HG03571 (cell line): ENCODE measurements at regions not wholly inside any gene's neighbourhood (a gene's known extent, or its start where the extent isn't known, plus 50 kb on each side); places are given as distances from the start of the nearest gene placed in this dataset.

Source experiments
- ATAC-seq: cut with Tn5 transposase; IDR thresholded peaks from one replicate; pipeline ENCODE4 v1.9.1; 2021; ENCODE audit not compliant: unreplicated experiment

DNA sequence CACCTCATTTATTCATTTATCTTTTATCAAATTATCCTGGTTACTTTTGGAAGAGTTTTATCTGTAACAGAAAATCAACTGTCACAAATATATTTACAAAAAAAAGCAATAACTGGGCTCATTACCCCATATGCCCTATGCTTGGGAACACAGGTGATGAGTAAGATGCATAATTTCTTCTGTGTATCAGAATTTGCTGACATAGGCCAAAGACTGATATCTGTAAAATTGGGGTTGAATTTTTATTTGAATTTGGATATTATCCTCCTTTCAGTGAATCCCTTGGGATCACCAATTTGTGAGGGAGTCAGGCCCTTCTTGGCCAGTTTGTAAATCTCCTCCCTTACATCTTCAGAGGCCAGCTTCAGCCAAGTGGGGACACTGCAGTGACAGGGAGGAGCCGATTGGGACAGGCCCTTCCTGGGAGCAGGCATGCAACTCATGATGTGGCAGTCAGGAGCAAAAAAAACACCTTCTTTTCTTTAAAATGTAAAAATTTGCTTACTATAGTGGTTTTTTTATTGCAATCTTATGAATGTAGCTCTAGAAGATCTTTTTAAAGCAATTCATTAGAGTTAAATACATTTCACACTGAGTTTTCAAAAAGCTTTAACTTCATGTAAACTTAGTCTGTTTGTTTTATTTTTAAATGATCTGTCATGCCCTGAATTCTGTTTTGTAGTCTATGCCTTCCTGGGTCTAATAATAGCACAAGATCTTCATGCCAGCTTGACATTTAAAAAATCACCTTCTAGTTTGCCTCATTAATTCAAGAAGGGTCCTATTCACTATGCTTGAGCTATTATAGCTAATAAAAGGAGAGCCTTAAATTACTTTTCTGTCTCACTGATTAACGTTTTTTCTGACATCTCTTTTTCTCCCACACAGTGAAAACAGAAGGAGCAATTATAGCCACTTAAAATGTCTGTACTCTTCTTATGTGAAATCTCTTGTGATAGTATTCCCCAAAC is 136.6 kb upstream of the SPRY1 start:
- ATAC-seq, result no peak

DNA sequence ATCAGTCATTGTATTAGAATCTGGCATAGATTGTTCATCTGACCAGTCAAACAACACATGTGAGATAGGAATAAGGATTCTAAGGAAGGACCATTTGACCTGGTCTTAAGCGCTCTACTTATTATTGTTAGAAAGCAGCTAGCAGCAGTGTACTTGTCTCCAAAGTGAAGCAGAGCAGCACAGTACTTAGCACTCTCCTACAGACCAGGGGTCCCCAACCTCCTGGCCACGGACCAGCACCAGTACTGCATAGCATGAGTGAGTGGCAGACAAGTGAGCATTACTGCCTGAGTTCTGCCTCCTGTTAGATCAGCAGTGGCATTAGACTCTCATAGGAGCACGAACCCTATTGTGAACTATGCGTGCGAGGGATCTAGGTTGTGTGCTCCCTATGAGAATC is 135.9 kb upstream of the SPRY1 start:
- no peak for ATAC-seq

DNA sequence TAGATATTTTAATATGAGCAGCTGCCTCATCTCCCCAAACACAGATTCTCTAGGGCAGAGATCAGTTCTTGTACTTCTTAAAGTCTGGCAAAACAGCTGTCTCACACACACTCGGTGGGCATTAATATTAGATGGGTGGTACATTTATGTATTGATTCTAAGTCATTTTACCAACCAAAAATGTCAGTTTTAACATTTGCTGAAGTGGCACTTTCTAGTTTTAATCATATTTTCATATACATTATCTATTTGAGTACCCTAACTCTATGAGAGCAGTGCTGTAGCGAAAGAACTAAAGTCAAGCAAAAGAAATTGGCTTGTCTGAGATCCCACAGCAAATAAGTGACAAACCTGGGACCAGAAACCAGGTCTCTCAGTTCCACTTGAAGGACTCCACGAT is 134.5 kb upstream of the SPRY1 start:
- ATAC-seq, result no peak

DNA sequence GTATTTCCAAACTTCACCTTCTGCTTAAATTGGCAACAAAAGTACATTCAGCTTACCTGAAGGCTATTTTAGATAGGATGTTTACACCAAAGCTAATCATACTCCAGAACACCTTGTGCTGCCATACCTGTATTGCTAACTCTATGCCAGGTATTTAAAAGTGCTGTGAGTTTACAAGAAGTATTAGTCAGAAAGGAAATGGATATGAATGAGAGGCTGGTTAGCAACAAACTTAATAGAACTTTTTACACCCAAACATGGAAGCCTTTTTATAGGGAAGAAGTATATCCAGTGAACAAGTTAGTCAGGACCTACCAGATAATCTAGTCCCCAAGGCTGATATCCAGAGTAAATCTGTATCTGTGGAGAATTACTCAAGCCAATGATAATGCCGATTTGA is 131.2 kb upstream of the SPRY1 start:
- no peak for ATAC-seq

DNA sequence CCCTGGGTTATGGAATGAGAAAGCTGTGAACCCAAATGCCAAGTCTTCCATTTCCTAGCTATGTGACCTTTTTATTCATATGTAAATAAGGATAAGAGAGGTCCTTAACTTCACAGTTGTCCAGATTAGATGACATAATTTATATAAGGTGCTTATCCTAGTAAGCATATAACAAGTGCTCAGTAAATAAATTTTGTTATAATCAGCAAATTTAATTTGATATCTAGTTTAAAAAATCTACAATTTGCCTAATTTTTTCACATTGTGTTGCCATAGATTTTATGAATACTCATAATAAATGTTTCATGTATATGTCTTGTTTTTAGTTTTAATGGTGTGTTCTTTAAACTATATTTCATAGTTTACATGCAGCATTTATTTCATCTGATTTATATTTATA is 130.4 kb upstream of the SPRY1 start:
- ATAC-seq, result no peak

DNA sequence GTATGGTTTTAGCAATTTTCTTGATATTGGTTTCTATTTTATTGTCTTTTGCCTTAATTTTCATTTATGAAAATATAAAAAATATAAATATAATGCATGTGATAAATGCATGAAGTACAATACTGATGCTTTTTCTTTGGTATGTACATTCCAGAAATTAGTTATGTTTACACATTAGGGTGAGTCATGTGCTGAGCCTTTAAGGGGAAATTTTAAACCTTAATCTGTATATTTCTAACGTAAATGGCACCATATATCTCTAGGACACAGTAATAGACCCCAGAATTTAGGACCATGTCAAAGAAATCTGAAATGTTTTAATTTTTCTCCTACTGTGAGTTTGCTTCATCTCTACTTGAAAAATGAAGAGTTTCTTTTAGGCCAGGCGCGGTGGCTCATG is 117.8 kb upstream of the SPRY1 start:
- ATAC-seq, result no peak

DNA sequence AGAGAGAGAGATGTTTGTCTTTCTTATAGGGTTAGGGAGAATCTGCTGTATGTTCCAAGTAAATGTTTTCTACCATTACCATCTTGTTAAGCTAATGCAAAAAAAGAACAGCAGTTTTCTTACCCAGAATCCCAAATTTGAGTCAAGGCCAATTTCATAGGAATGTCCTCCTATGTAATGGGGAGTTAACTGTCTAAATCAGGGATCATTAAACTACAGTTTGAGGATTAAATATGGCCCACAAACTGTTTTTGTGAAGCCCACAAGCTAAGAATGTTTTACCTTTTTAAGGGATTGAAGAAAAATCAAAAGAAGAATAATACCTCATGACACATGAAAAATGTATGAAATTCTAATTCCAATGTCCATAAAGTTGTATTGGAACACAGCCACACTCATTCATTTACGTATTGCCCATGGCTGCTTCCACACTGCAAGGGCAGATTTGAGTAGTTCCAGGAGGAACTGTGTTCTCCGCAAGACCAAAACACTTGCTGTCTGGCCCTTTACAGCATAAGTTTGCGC is 113.2 kb upstream of the SPRY1 start:
- no peak for ATAC-seq

DNA sequence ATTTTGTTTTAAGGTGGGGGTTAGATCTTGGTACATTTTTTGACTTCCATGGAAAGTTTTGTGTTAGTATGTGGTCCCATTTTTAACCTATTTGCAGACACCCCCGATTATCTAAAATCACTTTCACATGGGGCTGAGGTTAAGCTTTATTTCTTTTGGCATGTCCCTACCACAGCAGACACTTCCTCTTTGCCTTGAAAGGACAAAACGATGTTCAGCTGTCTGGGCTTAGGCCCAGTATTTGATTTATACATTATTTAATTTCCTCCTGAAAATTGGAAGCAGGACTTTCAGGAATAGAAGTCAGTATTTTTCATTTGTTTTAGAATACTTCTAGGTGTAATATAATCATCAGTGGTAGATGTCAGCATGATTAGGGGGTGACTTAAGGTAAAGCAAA is 112.4 kb upstream of the SPRY1 start:
- ATAC-seq, result no peak

DNA sequence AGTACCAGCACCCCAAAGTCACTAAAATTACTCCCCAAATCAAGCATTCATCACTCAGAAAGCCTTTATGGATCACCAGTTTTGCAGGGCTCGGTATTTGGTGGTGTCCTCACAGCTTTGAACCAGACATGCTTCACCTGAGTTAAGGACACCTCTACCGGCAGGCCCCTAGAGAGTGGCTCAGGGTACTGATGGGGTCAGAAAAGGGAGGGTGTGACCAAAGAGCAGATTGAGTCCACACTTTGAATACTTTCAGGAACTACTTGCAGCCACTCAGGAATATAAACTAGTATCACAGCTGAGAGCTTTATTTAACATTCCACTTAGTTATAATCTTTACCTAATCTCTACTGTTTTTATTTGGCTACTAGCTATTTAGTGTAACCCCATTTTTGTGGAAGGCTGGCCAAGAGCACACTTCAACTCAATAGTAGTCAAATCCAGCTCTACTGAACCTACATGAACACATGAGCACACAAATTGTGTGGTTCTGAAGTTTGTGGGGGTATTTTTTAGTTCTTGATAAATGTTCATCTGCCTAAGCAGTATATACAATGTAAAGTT is 109.6 kb upstream of the SPRY1 start:
- no peak for ATAC-seq

DNA sequence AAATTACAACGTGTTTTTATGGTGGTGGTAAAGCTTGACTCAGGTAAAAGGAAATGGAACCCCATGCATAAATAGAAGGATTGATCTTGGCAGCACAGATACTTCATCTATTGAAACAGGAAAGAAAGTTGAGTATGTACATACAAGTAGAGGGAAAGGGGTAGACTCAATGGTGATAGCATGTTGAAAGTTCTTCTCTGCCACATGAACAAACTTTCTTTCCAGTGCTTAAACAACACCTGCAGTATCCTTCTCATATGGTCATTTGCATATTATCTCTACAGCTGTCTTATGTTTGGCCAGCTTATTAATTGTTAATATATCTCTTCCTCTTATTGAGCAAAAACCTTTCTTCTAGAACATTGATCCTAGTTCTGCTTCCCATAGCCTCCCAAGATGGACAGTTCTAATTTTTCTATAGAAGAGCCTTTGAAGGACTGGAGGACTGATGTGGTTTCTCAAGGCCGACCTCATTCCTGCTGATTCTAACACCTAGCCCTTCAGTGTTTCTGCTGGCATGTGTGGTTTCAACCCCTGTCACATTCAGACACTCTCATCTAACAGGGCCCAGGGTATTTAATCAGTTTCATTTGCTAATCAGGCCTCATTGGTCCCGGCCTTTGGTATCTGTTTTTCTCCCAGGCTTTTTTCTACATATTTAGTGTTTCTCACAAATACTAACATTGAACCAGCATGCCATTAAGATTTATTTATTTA is 108.1 kb upstream of the SPRY1 start:
- no peak for ATAC-seq

DNA sequence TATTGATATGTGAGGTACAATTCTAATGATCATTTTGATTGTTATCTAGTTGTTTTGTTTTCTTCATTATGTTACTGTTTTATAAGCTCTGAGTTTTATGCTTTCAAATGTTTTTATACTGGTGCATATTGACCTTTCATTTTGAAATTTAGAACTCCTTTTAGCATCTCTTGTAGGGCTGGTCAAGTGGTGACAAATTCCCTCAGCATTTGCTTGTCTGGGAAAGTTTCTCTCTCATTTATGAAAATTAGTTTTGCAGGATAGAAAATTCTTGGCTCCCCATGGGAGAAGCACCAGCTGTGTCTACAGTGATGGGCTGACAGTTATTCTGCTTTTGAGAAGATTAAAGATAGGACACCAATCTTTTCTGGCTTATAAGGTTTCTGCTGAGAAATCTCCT is 105.3 kb upstream of the SPRY1 start:
- no peak for ATAC-seq

DNA sequence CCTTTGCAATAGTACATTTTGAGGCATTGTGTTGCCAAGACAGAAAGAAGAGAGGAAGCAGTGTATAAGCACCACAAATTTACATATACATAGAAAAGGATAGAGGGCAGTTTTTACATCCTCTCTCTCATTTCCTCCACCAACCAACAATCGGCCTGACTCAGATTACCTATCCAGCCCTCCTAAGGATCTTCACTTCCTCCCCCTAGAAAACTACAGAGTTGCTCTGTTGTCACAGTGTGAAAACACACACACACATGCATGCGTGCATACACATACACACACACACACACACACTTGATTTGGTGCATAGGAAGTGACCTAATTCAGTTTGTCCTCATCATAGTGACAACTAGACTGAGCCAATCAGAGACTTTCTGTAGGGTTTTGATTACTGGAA is 98.8 kb upstream of the SPRY1 start:
- no peak for ATAC-seq

DNA sequence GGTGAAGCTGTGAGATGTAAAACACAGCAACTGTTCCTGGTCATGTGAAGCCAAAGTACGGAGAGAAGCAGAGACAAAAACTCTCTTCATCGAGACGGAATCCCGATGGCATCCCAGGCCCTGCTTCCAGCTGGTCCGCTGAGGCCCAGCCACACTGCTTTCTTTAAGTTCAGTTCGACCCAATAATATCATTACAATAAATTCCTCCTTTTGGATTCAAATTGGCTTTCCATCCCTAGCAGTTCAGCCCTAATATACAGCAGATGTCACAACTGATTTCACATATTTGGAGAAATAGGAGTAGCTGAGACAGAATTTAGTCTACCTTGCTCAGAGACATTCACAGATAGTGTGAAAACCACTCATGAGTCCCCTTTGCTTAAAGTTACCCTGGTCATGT is 98.3 kb upstream of the SPRY1 start:
- ATAC-seq, result no peak

DNA sequence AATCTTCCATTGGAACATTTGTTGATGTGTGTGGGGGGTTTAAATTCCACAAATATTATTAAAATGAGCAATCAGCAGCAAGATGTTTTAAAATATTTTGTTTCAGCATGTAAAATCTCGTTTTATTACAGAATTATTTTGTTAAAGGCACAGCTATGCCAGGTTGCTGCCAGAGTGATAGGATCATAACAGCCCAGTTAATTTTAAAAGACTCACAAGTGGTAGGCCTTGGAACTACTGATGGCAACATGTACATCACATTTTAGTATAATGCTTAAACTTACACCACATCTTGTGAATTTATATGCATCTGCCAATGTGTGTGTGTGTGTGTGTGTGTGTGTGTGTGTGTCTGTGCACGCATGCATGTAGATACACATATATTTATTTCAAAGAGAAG is 97.8 kb upstream of the SPRY1 start:
- no peak for ATAC-seq

DNA sequence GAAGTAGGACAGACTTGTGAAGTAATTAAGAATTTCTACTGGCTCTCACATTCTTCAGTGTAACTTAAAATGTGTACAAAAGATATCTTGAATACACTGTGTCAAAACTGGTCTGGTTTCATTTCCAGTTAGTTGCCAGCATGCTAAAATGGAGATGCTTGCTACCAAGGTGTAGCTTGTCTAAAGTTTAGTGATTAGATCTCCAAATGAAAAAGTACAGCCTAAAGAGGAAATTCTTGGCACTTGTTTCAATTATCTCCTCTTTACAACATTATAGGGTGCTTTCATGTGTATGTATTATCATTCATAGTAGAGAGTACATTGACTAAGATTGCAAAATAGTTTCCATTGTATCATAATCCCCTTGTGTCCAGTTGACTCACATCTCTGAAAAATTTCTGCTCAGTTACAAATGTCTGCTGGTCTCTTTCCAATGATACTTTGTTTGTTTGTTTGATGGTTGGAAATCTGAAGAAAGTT is 97.3 kb upstream of the SPRY1 start:
- ATAC-seq, result no peak

DNA sequence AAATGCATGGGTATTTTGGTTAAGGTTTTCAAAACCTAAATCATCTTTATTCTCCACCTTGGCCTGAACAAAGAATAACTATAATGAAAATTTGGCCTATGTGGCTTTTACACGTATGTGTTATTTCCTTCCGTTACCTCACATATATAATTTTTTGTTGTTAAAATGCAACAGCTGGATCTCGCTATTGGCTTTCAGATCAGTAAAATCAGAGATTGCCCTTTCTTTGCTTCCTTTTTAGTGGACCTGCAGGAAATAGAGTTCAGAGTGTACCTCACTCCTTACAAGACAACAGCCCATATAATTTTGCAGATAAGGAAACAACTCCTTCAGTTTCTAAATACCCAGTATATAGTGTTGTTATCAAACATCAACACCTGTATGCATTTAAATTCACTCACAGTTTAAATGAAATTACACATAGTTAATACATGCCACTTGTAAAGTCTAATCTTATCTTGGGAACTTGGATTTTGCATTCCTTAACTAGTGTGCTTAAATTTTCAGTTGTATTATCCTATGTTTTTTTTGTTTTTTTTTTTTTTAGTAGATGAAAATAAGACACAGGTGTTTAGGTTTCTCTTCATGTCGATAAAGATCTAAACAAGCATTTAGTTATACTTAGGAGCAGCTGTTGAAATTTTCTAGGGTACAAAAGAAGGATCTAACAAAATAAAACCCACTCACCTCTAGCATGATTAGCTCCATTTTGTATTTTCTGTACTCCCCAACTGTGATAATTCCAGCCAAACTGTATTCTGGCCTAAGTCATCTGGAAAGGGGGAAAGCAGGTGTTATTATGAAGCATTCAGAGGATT is 96.2 kb upstream of the SPRY1 start:
- ATAC-seq, result no peak

DNA sequence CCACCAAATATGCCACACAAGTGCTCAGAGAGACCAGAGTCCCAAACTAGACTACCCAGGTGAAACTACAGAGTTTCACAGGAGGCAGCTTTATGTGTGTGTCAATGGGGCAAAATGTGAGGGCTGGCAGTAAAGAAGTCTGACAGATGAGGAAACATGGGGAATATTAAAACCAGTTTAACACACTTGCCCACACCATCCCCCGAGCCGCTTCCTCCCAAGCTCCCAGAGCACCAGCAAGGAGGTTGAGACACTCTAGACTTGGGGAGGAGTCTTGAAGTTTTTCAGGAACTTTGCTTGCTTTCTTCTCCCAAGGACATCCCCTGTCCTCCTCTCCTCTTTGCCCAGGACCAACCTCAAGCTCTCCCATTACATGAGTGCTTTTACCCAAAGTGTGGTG is 94.7 kb upstream of the SPRY1 start:
- no peak for ATAC-seq

DNA sequence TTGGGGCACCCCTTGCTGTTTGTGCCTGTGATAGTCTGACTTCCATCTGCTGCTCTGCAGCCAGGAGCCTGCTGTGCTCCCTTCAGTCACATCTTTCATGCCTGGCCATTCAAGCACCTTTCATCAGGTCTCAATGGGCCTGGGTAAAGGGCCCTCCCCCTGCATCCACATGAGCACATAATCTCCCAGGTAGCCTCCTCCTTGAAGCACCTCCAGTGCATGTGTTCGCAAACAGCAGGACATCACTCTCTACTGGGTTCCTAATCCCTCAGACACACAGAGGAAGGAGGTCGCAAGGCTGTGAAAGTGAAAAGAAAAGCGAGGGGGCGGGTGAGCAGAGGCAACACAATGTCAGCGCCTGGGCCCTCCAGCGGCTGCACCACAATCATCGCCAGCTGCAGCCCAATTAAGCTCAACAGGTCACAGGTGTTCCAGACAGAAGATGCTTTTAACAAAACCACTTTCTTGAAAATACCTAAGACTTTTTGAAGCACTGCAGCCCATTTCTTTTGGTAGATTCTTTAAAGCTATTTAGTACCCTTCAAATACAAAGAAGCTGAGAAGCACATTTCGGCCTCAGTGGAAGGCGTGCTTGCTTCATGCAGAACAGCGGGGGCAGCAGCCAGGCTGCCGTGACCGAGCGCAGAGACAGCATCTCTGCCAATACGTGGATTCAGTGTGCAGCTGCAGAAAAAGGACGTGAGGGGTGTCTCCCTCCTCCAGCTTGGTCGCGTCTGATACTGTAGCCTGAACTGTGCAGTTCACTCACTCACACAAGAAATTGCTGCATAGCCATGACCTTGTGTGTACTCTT is 92.2 kb upstream of the SPRY1 start:
- no peak for ATAC-seq

DNA sequence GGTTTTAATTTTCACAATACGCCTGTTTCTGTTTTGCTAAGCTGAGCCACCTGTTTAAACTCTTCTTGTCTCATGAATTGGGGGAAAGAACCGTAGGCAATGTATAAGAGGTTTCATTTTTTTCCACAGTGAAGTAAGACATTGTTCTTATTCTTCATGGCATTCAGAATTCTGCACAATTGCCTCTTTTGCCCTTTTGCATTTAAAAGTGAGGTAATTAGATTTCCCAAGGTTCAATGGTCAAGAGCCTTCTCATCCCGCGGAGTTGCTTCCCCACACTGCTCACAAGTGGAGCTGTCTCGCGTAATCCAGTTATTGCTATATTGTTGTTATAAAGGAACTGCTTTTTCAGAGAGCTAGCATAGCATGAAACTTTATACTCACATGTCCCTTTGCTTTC is 90.9 kb upstream of the SPRY1 start:
- ATAC-seq, result no peak

DNA sequence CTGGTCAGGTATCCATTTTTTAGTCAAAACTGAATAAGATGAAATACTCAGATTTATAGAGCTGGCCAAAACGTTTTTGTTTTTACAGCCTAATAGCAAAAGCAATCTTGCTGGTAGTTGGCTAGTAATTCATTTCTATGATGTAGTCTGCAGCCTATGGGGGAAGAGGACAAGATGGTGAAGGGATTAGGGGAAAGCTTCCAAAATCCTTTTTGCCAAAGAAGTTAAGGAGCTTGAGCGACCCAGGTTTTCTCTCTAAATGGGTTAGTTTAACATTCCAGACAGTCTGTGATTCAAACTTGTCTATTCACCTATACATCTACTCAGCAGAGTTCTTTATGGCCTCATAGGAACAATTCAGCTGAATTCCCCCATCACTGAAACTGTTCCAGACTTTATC is 89.8 kb upstream of the SPRY1 start:
- ATAC-seq, result no peak
